ENCODE measurements at regions not wholly inside any gene's neighbourhood (a gene's known extent, or its start where the extent isn't known, plus 50 kb on each side); places are given as distances from the start of the nearest gene placed in this dataset.

GRCh38 chr16:51041546-51041945 is 109.5 kb downstream of the SALL1 start:
- TF ChIP-seq CTCF (IDR thresholded peaks at IDR 0.05; ENCODE audit: extremely low read depth in 1 of 2, insufficient read depth in 1 of 2, low read depth in 1 of 2, low read length in 2 of 2) (no peak), POLR2AphosphoS5 (IDR thresholded peaks at IDR 0.05; ENCODE audit: insufficient read depth, low read depth, low read length) (no peak), MAX (IDR thresholded peaks at IDR 0.05; ENCODE audit: insufficient read depth, insufficient read length) (no peak), EZH2 (IDR thresholded peaks at IDR 0.05; ENCODE audit: borderline replicate concordance, low read depth, low read length, severe bottlenecking) (no peak), POLR2A (IDR thresholded peaks at IDR 0.05; ENCODE audit: low read depth, low read length) (no peak), MYC (IDR thresholded peaks at IDR 0.05; ENCODE audit: low read depth, low read length) (no peak), FOS (IDR thresholded peaks at IDR 0.05; ENCODE audit: borderline replicate concordance, insufficient read depth, low read length) (no peak), GATA2 (IDR thresholded peaks at IDR 0.05; ENCODE audit: insufficient read depth, insufficient read length, low read depth, low read length) (no peak), JUN (IDR thresholded peaks at IDR 0.05; ENCODE audit: borderline replicate concordance, insufficient read depth, insufficient read length, low read depth) (no peak)

Data from endothelial cell of umbilical vein (primary cell).